Keratinocyte (primary cell): ENCODE measurements at regions not wholly inside any gene's neighbourhood (a gene's known extent, or its start where the extent isn't known, plus 50 kb on each side); places are given as distances from the start of the nearest gene placed in this dataset.
A peak's percentile ranks its signal among the peaks of the same experiment; 100 is the strongest.

ENCODE experiments used
- DNase-seq: peaks from one replicate; pipeline ENCODE4 v3.0.0-alpha.2; 2011; ENCODE audit warnings: low read depth, missing footprints, low spot score
- FAIRE-seq: peaks from 2 replicates; lab custom pipeline; 2011; peaks lifted over from hg19 to GRCh38; lab: Jason Lieb, UNC
- H2AFZ ChIP-seq: 2 replicates; pipeline ENCODE4 v1.6.0; 2012; ENCODE audit warnings: low read length, control low read depth, inconsistent platforms; ENCODE audit not compliant: control insufficient read depth
- H3K27ac ChIP-seq: 2 replicates; pipeline ENCODE4 v1.5.1; 2011; ENCODE audit warnings: low read length; ENCODE audit not compliant: control insufficient read depth, insufficient read depth
- H3K27me3 ChIP-seq: 3 replicates; pipeline ENCODE4 v1.6.0; 2011; ENCODE audit warnings: low read length; ENCODE audit not compliant: control insufficient read depth, insufficient read depth; ENCODE audit errors: extremely low read depth
- H3K36me3 ChIP-seq, 2 experiments: 2 replicates in 1 of 2; 3 replicates in 1 of 2; pipeline ENCODE4 v1.5.1; 2011; ENCODE audit warnings: low read length in 2 of 2, mild to moderate bottlenecking in 1 of 2; ENCODE audit not compliant: control insufficient read depth in 2 of 2, insufficient read depth in 2 of 2; ENCODE audit errors: extremely low read depth in 1 of 2
- H3K4me1 ChIP-seq: 3 replicates; pipeline ENCODE4 v1.5.1; 2011; ENCODE audit warnings: low read length; ENCODE audit not compliant: control insufficient read depth, insufficient read depth; ENCODE audit errors: extremely low read depth
- H3K4me2 ChIP-seq: 3 replicates; pipeline ENCODE4 v1.6.0; 2011; ENCODE audit warnings: low read depth, low read length; ENCODE audit not compliant: control insufficient read depth, insufficient read depth; ENCODE audit errors: extremely low read depth
- H3K4me3 ChIP-seq, 3 experiments: fragments of 200-600 bp in 1 of 3; sonication (generic) in 1 of 3; 2 replicates in 2 of 3; 3 replicates in 1 of 3; pipeline ENCODE4 v1.5.1; 2011 to 2016; ENCODE audit warnings: low read length in 3 of 3, mild to moderate bottlenecking in 3 of 3, control low read depth in 2 of 3, inconsistent platforms in 1 of 3, low read depth in 1 of 3, mixed read lengths in 1 of 3, mixed run types in 1 of 3, moderate library complexity in 1 of 3; ENCODE audit not compliant: control insufficient read depth in 2 of 3, insufficient read depth in 2 of 3; ENCODE audit errors: extremely low read depth in 1 of 3
- H3K79me2 ChIP-seq: 2 replicates; pipeline ENCODE4 v1.6.0; 2012; ENCODE audit warnings: low read length; ENCODE audit not compliant: control insufficient read depth, insufficient read depth
- H3K9ac ChIP-seq: 3 replicates; pipeline ENCODE4 v1.6.0; 2011; ENCODE audit warnings: low read length; ENCODE audit not compliant: control insufficient read depth, insufficient read depth; ENCODE audit errors: extremely low read depth
- H3K9me1 ChIP-seq: 3 replicates; pipeline ENCODE4 v1.6.0; 2011; ENCODE audit warnings: low read length; ENCODE audit not compliant: control insufficient read depth, insufficient read depth; ENCODE audit errors: extremely low read depth
- H3K9me3 ChIP-seq: 2 replicates; pipeline ENCODE4 v1.5.1; 2012; ENCODE audit warnings: low read depth, low read length; ENCODE audit not compliant: control insufficient read depth
- H4K20me1 ChIP-seq: 3 replicates; pipeline ENCODE4 v1.6.0; 2011; ENCODE audit warnings: low read length; ENCODE audit not compliant: control insufficient read depth, insufficient read depth; ENCODE audit errors: extremely low read depth
- CTCF ChIP-seq, 3 experiments: IDR thresholded peaks in 1 of 3; conservative IDR thresholded peaks in 1 of 3; optimal IDR thresholded peaks in 1 of 3; 2 replicates in 2 of 3; 3 replicates in 1 of 3; pipeline versions ENCODE3 to v1.5.1; 2011; ENCODE audit warnings: low read length in 3 of 3, mild to moderate bottlenecking in 3 of 3, moderate library complexity in 2 of 3, control low read depth in 1 of 3, inconsistent platforms in 1 of 3; ENCODE audit not compliant: insufficient read depth in 2 of 3; ENCODE audit errors: extremely low read depth in 1 of 3
- EZH2 ChIP-seq: IDR thresholded peaks from one replicate; pipeline ENCODE4 v1.6.1; 2012; ENCODE audit warnings: inconsistent platforms, mild to moderate bottlenecking, low read length, moderate library complexity
- dilution Hi-C: fragments of 300-500 bp; cut with MboI; formaldehyde crosslinking; loops from one replicate; pipeline ENCODE4 v1.7.0; 2020; ENCODE audit warnings: low sequenced_read_pairs; ENCODE audit not compliant: extremely low pct_ligation_motif_present

DNA sequence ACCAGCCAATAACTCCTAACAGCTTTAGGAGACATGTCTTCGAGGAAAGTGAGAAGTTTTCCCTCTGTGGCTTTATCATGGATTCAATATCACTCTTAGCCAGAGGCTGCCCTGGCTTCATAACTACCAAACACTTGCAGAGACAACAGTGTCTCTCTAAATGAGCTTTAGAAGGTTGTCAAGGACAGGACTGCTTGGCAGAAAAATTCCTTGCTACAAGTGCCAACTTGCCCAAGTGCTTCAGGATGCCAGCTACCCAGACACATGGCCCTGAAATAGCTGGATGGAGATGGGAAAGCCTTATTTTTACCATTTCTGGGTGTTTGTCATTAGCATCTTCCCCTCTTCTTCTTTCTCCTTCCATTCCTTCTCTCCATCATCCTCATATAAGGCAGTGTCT lies 137.1 kb upstream of the MDFIC start:
- Histone ChIP-seq H3K9me3 (no peaks in the 10 kb centered on the region), H3K27ac (no peak overlapping the region), H4K20me1 (no peaks in the 10 kb centered on the region), H3K4me2 (no peak overlapping the region), H3K36me3 (no peaks in the 10 kb centered on the region), H3K27me3 (no peaks in the 10 kb centered on the region), H3K9me1 (no peaks in the 10 kb centered on the region), H3K9ac (no peak overlapping the region), H3K4me3 (no peak overlapping the region), H3K4me1 (peaks cover 11% of the 10 kb centered on the region), H2AFZ (no peak overlapping the region), H3K79me2 (no peaks in the 10 kb centered on the region)
- TF ChIP-seq CTCF (optimal IDR thresholded peaks at IDR 0.05 in 1 of 3, IDR thresholded peaks at IDR 0.05 in 1 of 3, conservative IDR thresholded peaks at IDR 0.05 in 1 of 3; ENCODE audit: extremely low read depth in 1 of 3, insufficient read depth in 2 of 3, low read length in 3 of 3) (no peak), EZH2 (no peak)
- DNase-seq (peak; percentile 9), FAIRE-seq (peak; percentile 57)
- dilution Hi-C loops: no loop called here

- no peaks in the 10 kb centered on the region for H3K79me2 ChIP-seq
- H3K4me2 ChIP-seq: no peak overlapping the region
- no peak for FAIRE-seq
- H4K20me1 ChIP-seq: no peaks in the 10 kb centered on the region
- TF ChIP-seq EZH2: no peak
- no peak for TF ChIP-seq CTCF (optimal IDR thresholded peaks at IDR 0.05 in 1 of 3, IDR thresholded peaks at IDR 0.05 in 1 of 3, conservative IDR thresholded peaks at IDR 0.05 in 1 of 3; ENCODE audit: extremely low read depth in 1 of 3, insufficient read depth in 2 of 3, low read length in 3 of 3)
- peaks cover 17% of the 10 kb centered on the region for H3K4me1 ChIP-seq
- H3K9me3 ChIP-seq: no peaks in the 10 kb centered on the region
- dilution Hi-C loops: no loop called here
- H3K9ac ChIP-seq: no peak overlapping the region
- H3K27ac ChIP-seq: no peak overlapping the region
- no peaks in the 10 kb centered on the region for H3K9me1 ChIP-seq
- H3K36me3 ChIP-seq: no peaks in the 10 kb centered on the region
- no peaks in the 10 kb centered on the region for H3K27me3 ChIP-seq
- H2AFZ ChIP-seq: no peak overlapping the region
- no peak for DNase-seq
- no peak overlapping the region for H3K4me3 ChIP-seq
Observed at GRCh38 chr7:114785496-114785895, 136.4 kb upstream of the MDFIC start.
